ENCODE measurements at regions not wholly inside any gene's neighbourhood (a gene's known extent, or its start where the extent isn't known, plus 50 kb on each side); places are given as distances from the start of the nearest gene placed in this dataset.

GRCh38 chr4:30847958-30848357, 127.8 kb downstream of the PCDH7 start:
- TF ChIP-seq ZNF274 (IDR thresholded peaks at IDR 0.05; ENCODE audit: low read depth, low read length): no peak
- TF ChIP-seq YY1 (IDR thresholded peaks at IDR 0.05; ENCODE audit: insufficient read depth, insufficient read length): no peak

Data from NT2/D1 (cell line).